ENCODE measurements at regions not wholly inside any gene's neighbourhood (a gene's known extent, or its start where the extent isn't known, plus 50 kb on each side); places are given as distances from the start of the nearest gene placed in this dataset.
"Not testable (repeated sequence)": the region's sequence is repeated elsewhere in the genome, so short reads cannot be mapped to it uniquely, and the experiment has no call there.

GRCh38 chr6:21282360-21282759 lies 311.2 kb upstream of the SOX4 start:
- H3K27me3 Mint-ChIP-seq, result peaks cover 27% of the 10 kb centered on the region
- not testable (repeated sequence) for H3K27ac Mint-ChIP-seq; H3K9me3 ChIP-seq (ENCODE audit: control insufficient read depth, low read length, poor library complexity, severe bottlenecking); DNase-seq; H3K4me1 Mint-ChIP-seq; H3K36me3 Mint-ChIP-seq (ENCODE audit: low read depth); ATAC-seq; H3K4me3 Mint-ChIP-seq

- ATAC-seq, result no peak
- H3K9me3 ChIP-seq (ENCODE audit: control insufficient read depth, low read length, poor library complexity, severe bottlenecking), result no peaks in the 10 kb centered on the region
- H3K4me1 Mint-ChIP-seq, result no peaks in the 10 kb centered on the region
- DNase-seq, result no peak
- no peak overlapping the region for H3K4me3 Mint-ChIP-seq
- H3K36me3 Mint-ChIP-seq (ENCODE audit: low read depth), result no peaks in the 10 kb centered on the region
- H3K27ac Mint-ChIP-seq, result no peak overlapping the region
- peaks cover 22% of the 10 kb centered on the region for H3K27me3 Mint-ChIP-seq
Measured at GRCh38 chr6:21284166-21284565, 309.4 kb upstream of the SOX4 start.

GRCh38 chr6:21284706-21285105 lies 308.8 kb upstream of the SOX4 start:
- no peaks in the 10 kb centered on the region for H3K4me1 Mint-ChIP-seq
- no peak overlapping the region for H3K4me3 Mint-ChIP-seq
- ATAC-seq (no peak), DNase-seq (no peak)
- no peaks in the 10 kb centered on the region for H3K36me3 Mint-ChIP-seq (ENCODE audit: low read depth)
- H3K9me3 ChIP-seq (ENCODE audit: control insufficient read depth, low read length, poor library complexity, severe bottlenecking), result no peaks in the 10 kb centered on the region
- no peak overlapping the region for H3K27ac Mint-ChIP-seq
- peaks cover 22% of the 10 kb centered on the region for H3K27me3 Mint-ChIP-seq

GRCh38 chr6:21294144-21294543 lies 299.4 kb upstream of the SOX4 start:
- H3K27ac Mint-ChIP-seq, result no peak overlapping the region
- H3K36me3 Mint-ChIP-seq (ENCODE audit: low read depth), result no peaks in the 10 kb centered on the region
- no peaks in the 10 kb centered on the region for H3K4me1 Mint-ChIP-seq
- DNase-seq (no peak), ATAC-seq (no peak)
- H3K27me3 Mint-ChIP-seq, result peaks cover 22% of the 10 kb centered on the region
- no peaks in the 10 kb centered on the region for H3K9me3 ChIP-seq (ENCODE audit: control insufficient read depth, low read length, poor library complexity, severe bottlenecking)
- H3K4me3 Mint-ChIP-seq, result no peak overlapping the region

GRCh38 chr6:21295506-21296240 lies 297.9 kb upstream of the SOX4 start:
- Mint-ChIP-seq H3K27ac (no peak overlapping the region), H3K36me3 (ENCODE audit: low read depth) (no peaks in the 10 kb centered on the region), H3K4me1 (no peaks in the 10 kb centered on the region), H3K27me3 (peaks cover 28% of the 10 kb centered on the region), H3K4me3 (no peak overlapping the region)
- no peak for DNase-seq
- ATAC-seq, result no peak
- H3K9me3 ChIP-seq (ENCODE audit: control insufficient read depth, low read length, poor library complexity, severe bottlenecking), result no peaks in the 10 kb centered on the region

GRCh38 chr6:21297665-21298064 lies 295.9 kb upstream of the SOX4 start:
- Mint-ChIP-seq H3K36me3 (ENCODE audit: low read depth) (no peaks in the 10 kb centered on the region), H3K27ac (no peak overlapping the region), H3K4me3 (no peak overlapping the region), H3K4me1 (no peaks in the 10 kb centered on the region), H3K27me3 (peaks cover 28% of the 10 kb centered on the region)
- DNase-seq (no peak), ATAC-seq (no peak)
- H3K9me3 ChIP-seq (ENCODE audit: control insufficient read depth, low read length, poor library complexity, severe bottlenecking), result no peaks in the 10 kb centered on the region

- Mint-ChIP-seq H3K36me3 (ENCODE audit: low read depth) (no peaks in the 10 kb centered on the region), H3K27me3 (peaks cover 24% of the 10 kb centered on the region), H3K4me1 (no peaks in the 10 kb centered on the region), H3K27ac (no peak overlapping the region), H3K4me3 (no peak overlapping the region)
- no peak for DNase-seq
- no peaks in the 10 kb centered on the region for H3K9me3 ChIP-seq (ENCODE audit: control insufficient read depth, low read length, poor library complexity, severe bottlenecking)
- no peak for ATAC-seq
Measured at GRCh38 chr6:21299216-21299615, 294.3 kb upstream of the SOX4 start.

GRCh38 chr6:21300439-21300838 lies 293.1 kb upstream of the SOX4 start:
- ATAC-seq (no peak), DNase-seq (no peak)
- no peak overlapping the region for H3K27ac Mint-ChIP-seq

GRCh38 chr6:21305893-21306332 lies 287.6 kb upstream of the SOX4 start:
- Mint-ChIP-seq H3K27me3 (peaks cover 16% of the 10 kb centered on the region), H3K4me1 (no peaks in the 10 kb centered on the region), H3K4me3 (no peak overlapping the region), H3K36me3 (ENCODE audit: low read depth) (no peaks in the 10 kb centered on the region), H3K27ac (no peak overlapping the region)
- no peaks in the 10 kb centered on the region for H3K9me3 ChIP-seq (ENCODE audit: control insufficient read depth, low read length, poor library complexity, severe bottlenecking)
- DNase-seq, result no peak
- ATAC-seq, result no peak

More at GRCh38 chr6:21300439-21300838, 293.1 kb upstream of the SOX4 start:
- H3K4me1 Mint-ChIP-seq, result no peaks in the 10 kb centered on the region
- H3K4me3 Mint-ChIP-seq, result no peak overlapping the region
- H3K9me3 ChIP-seq (ENCODE audit: control insufficient read depth, low read length, poor library complexity, severe bottlenecking), result no peaks in the 10 kb centered on the region
- peaks cover 23% of the 10 kb centered on the region for H3K27me3 Mint-ChIP-seq
- H3K36me3 Mint-ChIP-seq (ENCODE audit: low read depth), result no peaks in the 10 kb centered on the region

- H3K27ac Mint-ChIP-seq, result no peak overlapping the region
- ATAC-seq (no peak), DNase-seq (no peak)
- no peaks in the 10 kb centered on the region for H3K36me3 Mint-ChIP-seq (ENCODE audit: low read depth)
- H3K27me3 Mint-ChIP-seq, result peaks cover 21% of the 10 kb centered on the region
- H3K4me1 Mint-ChIP-seq, result no peaks in the 10 kb centered on the region
- no peaks in the 10 kb centered on the region for H3K9me3 ChIP-seq (ENCODE audit: control insufficient read depth, low read length, poor library complexity, severe bottlenecking)
- no peak overlapping the region for H3K4me3 Mint-ChIP-seq
Measured at GRCh38 chr6:21306546-21306945, 287.0 kb upstream of the SOX4 start.

GRCh38 chr6:21309807-21310221 lies 283.7 kb upstream of the SOX4 start:
- no peaks in the 10 kb centered on the region for H3K9me3 ChIP-seq (ENCODE audit: control insufficient read depth, low read length, poor library complexity, severe bottlenecking)
- Mint-ChIP-seq H3K4me3 (no peak overlapping the region), H3K4me1 (no peaks in the 10 kb centered on the region), H3K36me3 (ENCODE audit: low read depth) (no peaks in the 10 kb centered on the region), H3K27ac (no peak overlapping the region), H3K27me3 (peaks cover 32% of the 10 kb centered on the region)
- DNase-seq, result no peak
- ATAC-seq, result no peak

GRCh38 chr6:21310568-21311140 lies 282.9 kb upstream of the SOX4 start:
- no peaks in the 10 kb centered on the region for H3K9me3 ChIP-seq (ENCODE audit: control insufficient read depth, low read length, poor library complexity, severe bottlenecking)
- ATAC-seq (no peak), DNase-seq (no peak)
- Mint-ChIP-seq H3K27me3 (peaks cover 32% of the 10 kb centered on the region), H3K36me3 (ENCODE audit: low read depth) (no peaks in the 10 kb centered on the region), H3K4me3 (no peak overlapping the region), H3K4me1 (no peaks in the 10 kb centered on the region), H3K27ac (no peak overlapping the region)

GRCh38 chr6:21312118-21312517 lies 281.4 kb upstream of the SOX4 start:
- no peak overlapping the region for H3K27ac Mint-ChIP-seq
- H3K9me3 ChIP-seq (ENCODE audit: control insufficient read depth, low read length, poor library complexity, severe bottlenecking), result no peaks in the 10 kb centered on the region
- no peaks in the 10 kb centered on the region for H3K4me1 Mint-ChIP-seq
- H3K36me3 Mint-ChIP-seq (ENCODE audit: low read depth), result no peaks in the 10 kb centered on the region
- no peak overlapping the region for H3K4me3 Mint-ChIP-seq
- H3K27me3 Mint-ChIP-seq, result peaks cover 32% of the 10 kb centered on the region
- DNase-seq (no peak), ATAC-seq (no peak)

- H3K9me3 ChIP-seq (ENCODE audit: control insufficient read depth, low read length, poor library complexity, severe bottlenecking), result no peaks in the 10 kb centered on the region
- peaks cover 7% of the 10 kb centered on the region for H3K27me3 Mint-ChIP-seq
- no peaks in the 10 kb centered on the region for H3K4me1 Mint-ChIP-seq
- ATAC-seq (no peak), DNase-seq (no peak)
- H3K27ac Mint-ChIP-seq, result no peak overlapping the region
- no peaks in the 10 kb centered on the region for H3K36me3 Mint-ChIP-seq (ENCODE audit: low read depth)
- H3K4me3 Mint-ChIP-seq, result no peak overlapping the region
Measured at GRCh38 chr6:21317642-21318041, 275.9 kb upstream of the SOX4 start.
